Suprapubic skin (tissue), 4 donors: ENCODE measurements at regions not wholly inside any gene's neighbourhood (a gene's known extent, or its start where the extent isn't known, plus 50 kb on each side); places are given as distances from the start of the nearest gene placed in this dataset.

Experiments
- EP300 ChIP-seq: sonication (generic); formaldehyde crosslinking; IDR thresholded peaks from one replicate; pipeline ENCODE4 v1.6.1; 2017; ENCODE audit warnings: antibody characterized with exemption
- POLR2AphosphoS5 ChIP-seq, 3 donors: sonication (generic); formaldehyde crosslinking; IDR thresholded peaks; one replicate each; pipeline ENCODE4 v1.6.1; 2017; ENCODE audit warnings: antibody characterized with exemption in 3 of 3

DNA sequence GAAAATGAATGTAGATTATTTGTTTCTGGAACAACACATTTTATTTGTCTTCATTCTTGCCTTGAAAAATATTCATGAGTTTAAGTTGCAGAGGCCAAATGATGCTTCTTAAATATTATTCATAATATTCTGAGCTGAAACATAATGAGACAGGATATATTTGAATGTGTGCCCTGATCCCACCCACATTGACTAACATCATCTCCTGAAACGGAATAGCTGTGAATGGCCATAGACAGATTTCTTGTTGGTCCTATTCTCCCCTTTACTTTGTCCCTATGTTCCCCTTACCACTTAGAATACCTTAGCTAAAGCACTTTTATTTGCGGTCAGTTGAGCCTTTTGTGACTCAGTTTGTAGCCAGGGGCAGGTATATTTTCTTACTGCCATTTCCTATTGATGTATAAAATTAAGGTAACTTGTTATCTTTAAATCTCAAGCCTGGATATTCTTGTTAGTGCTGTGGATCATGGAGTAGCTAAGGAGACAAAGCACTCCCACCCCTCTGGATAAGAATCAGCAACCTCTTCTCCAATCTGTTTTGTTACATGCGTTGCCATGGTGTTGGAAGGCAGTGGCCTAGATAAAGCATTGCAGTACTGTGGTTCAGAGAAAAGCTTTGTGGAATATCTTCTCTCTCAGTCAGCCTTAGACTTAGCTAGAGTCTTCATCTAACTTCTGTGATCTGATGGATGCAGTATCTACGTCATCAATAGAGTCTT, 478.5 kb upstream of the DEPDC1 start:
- TF ChIP-seq EP300 (no peak), POLR2AphosphoS5 (IDR thresholded peaks at IDR 0.05) (no peak)
